ENCODE measurements at regions not wholly inside any gene's neighbourhood (a gene's known extent, or its start where the extent isn't known, plus 50 kb on each side); places are given as distances from the start of the nearest gene placed in this dataset.
"Not testable (repeated sequence)": the region's sequence is repeated elsewhere in the genome, so short reads cannot be mapped to it uniquely, and the experiment has no call there.

- DNase-seq, result no peak
Measured at GRCh38 chr11:92168936-92169335, 55.7 kb upstream of the FAT3 start.

DNA sequence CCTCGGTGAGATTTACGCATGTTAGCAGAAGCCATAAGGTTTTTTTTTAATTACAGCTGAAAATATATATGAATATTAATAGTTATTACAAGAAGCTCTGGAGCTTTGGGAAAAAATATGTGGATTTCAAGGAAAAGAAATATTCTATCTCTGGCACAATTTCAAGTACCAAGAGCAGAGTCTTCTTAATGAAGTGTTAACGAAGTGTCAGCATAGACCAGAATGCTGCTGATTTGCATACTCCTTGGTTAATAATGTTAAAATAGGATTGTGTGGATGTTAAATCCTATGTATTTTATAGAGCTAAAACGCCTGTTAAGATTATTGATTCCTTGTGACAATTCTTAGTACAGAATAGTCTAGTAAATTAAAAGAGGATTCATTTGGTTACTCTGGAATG, 57.0 kb upstream of the FAT3 start:
- DNase-seq, result no peak

- no peak for DNase-seq
Measured at GRCh38 chr11:92166335-92166734, 58.3 kb upstream of the FAT3 start.

GRCh38 chr11:92163879-92164278, 60.7 kb upstream of the FAT3 start:
- no peak for DNase-seq

GRCh38 chr11:92162776-92163175, 61.8 kb upstream of the FAT3 start:
- DNase-seq, result no peak

GRCh38 chr11:92159931-92160330, 64.7 kb upstream of the FAT3 start:
- no peak for DNase-seq

GRCh38 chr11:92157390-92157789, 67.2 kb upstream of the FAT3 start:
- not testable (repeated sequence) for DNase-seq

- no peak for DNase-seq
Measured at GRCh38 chr11:92154611-92155010, 70.0 kb upstream of the FAT3 start.

- DNase-seq, result no peak
Measured at GRCh38 chr11:92154110-92154509, 70.5 kb upstream of the FAT3 start.

GRCh38 chr11:92153542-92153941, 71.1 kb upstream of the FAT3 start:
- DNase-seq, result no peak

GRCh38 chr11:92152245-92152644, 72.4 kb upstream of the FAT3 start:
- DNase-seq, result no peak

DNA sequence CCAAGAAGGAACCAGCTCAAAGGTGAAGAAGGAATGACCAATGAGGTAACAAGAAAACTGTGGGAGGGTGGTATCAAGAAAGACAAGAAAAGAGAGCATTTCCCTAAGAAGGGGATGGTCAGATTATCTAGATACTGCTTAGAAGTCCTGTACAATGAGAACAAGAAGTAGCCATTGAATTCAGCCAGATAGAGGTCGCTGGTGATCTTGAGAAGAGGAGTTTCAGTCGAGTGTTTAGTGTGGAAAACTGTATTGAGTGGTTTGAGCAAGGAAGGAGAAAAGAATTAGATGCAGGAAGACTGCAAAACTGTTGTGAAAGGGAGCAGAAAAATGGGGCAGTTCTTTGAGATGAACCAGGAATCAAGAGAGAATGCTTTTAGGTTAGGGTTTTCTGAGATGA, 74.6 kb upstream of the FAT3 start:
- no peak for DNase-seq

DNA sequence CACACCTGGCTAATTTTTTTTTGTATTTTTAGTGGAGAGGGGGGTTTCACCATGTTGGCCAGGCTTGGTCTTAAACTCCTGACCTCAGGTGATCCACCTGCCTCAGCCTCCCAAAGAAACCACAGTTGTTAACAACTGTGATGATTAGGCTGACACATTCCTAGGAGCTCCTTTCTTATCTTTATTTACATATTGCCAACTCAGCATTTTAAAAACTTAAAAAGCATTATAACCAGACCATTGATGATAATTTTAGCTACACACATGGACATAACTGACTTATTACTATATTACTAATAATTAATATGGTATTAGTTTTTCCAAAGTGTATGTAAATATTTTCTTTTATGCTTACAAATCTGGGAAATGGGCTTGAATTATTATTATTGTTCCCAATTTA, 82.9 kb upstream of the FAT3 start:
- DNase-seq, result no peak

- no peak for DNase-seq
Measured at GRCh38 chr11:92141159-92141558, 83.5 kb upstream of the FAT3 start.

GRCh38 chr11:92140021-92140420, 84.6 kb upstream of the FAT3 start:
- no peak for DNase-seq

DNA sequence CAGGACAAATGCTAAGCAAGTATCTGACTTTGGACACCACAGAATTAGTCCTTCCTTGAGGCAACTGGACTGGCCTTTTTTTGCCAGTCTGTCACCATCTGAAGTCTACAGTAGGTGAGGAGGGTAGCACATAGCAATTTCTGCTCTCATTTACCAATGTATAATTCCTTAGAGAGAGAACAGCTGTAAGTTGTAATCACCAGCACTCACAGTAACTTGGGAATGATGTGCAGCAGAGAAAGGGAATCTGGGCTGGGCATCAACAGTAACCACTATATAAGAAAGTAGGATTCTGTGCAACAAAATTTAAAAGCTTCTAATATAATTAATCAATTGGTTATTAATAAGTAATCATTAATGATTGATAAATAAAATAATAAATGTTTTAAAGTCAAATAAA, 86.3 kb upstream of the FAT3 start:
- no peak for DNase-seq

DNA sequence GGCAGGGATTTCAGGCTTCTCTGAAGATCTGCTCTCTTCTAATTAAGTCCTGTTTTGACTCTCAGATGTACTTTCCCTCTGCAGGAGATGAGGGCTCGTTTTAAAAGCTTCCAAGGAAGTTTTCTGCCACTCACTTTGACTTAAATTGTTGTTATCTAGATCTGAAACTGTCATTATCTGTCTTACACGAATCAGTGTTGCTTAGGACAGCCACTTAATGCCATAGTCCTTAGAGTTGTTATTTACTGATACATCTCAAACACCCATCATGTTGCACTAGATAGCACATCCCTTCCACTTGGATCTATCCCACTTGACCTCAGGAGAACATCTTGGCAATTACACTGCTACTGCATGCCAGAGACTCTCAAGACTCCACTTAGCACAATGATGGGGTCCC, 86.9 kb upstream of the FAT3 start:
- peak; percentile 51 for DNase-seq

DNA sequence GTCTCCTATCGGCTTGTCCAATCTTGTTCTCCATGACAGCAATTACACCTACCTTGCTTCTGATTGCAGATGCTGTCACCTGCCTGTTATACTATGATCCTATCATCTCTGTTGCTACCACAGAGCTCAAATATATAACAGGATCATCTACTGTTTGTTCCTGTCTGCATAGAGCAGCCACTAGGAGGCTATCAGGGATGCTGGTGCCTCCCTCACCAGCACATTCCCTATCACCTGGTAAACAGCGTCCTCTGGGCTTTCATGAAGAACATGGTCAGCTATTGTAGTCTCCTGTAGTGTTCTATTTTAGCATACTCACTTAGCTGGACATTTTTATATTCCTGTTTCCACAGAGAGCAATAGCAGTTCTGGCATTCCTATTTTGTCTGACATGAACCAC, 87.8 kb upstream of the FAT3 start:
- no peak for DNase-seq

- no peak for DNase-seq
Measured at GRCh38 chr11:92131289-92131865, 93.2 kb upstream of the FAT3 start.

DNA sequence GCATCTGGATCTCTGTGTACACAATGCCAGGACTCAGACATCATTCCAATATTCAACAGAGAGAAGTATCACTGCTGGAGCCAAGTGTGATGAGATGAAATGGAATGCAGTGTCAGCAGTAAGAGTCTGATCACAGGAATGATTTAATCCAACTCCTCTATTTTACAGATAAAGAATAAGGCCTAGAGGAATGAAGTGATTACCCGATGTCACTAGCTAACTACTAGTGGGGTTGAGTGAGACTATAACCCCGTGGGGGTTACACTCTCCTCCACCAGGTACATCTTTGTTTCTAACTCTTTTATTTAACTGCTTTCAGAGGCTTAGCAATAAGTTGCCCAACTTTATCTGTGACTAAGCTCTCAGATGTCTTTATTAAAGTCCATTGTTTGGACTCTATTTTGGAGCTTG, 94.2 kb upstream of the FAT3 start:
- DNase-seq, result no peak

DNA sequence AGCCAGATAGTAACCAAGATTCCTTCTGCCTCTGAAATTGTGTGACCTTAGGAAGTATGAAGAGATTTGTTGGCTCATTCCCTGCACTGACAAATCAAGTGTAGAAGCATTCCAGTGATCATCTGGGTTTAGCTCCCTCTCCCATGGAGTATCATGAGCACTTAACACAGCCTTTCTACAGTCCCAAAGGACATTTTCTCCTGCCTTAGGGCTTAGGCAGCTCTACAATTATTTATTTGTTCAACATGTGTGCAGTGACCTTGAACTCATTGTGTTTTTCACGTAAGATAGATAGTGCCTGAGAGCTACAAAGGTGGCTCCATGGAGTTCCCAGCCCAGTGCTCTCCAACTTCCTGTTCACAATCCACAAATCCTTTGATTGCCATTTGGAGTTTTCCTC, 94.8 kb upstream of the FAT3 start:
- DNase-seq, result no peak

DNA sequence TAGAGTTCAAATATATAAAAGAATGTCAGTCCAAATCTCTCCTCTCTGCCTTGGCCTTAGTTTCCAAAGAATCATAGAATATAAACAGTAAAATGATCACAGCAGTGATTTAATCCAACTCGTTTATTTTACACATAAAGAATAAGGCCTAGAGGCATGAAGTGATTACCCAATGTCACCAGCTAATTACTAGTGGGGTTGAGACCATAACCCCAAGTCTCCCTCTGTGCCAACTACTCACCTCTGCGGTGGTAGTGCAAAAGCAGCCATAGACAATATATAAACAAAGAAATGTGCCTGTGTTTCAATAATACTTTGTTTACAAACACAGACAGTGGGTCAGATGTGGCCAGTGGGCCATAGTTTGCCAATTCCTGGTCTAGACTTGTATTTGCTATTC, 96.6 kb upstream of the FAT3 start:
- no peak for DNase-seq

DNA sequence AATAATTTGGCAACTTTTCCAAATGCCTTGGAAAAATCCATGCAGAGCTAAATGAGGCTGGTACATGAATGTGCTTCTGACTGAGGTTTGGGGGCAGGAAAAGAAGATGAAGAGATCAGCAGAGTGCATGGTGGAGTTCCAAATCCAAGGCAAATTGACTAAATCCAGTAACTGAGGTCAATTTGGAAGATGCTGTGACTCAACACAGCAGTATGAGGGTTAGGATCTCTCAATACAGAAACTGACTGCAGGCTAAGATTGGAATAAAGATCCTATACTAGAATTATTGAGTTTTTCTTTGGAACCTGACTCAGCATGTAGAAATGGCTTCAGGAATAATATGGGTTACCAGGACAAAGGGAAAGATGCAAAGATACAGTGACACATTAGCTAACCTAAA, 99.3 kb upstream of the FAT3 start:
- no peak for DNase-seq

- DNase-seq, result no peak
Measured at GRCh38 chr11:92123540-92123939, 101.1 kb upstream of the FAT3 start.

DNA sequence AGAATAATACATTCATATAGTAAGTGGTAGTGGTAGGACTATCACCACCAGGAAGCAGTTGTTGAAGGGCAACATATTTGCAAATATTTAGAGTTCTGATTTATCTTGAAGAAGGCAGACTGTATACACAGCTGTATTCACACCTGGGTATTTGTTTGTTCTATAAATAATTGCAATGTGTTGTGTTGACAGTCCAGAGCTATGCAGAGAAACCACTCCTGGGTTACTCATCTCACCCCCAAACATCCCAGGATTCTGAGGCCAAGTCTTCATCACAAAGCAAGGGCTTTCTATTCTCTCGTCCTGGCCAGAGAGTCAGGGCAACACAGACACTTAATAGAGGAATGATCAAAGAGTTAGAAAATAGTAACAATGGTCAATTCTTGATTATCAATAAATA, 102.1 kb upstream of the FAT3 start:
- DNase-seq, result no peak

DNA sequence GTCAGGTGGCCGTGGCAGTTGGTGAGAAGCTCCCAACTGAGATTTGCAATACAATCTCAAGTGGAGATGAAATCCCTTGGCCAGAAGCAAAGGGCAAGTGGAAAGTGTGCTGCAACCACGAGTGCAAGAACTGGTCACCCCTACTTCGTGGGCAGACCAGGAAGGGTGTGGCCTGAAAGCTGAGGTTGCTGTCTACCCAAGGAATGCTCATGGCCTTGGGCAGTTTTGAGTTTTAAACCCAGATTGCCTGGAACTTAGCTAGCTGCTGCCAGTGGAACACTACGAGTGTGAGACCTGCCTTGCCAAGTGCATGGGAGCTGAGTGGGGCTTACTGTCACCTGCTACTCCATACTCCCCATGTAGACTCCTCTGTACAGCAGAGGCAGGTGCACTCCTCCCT, 113.3 kb upstream of the FAT3 start:
- no peak for DNase-seq
